Caco-2 (cell line): ENCODE measurements at regions not wholly inside any gene's neighbourhood (a gene's known extent, or its start where the extent isn't known, plus 50 kb on each side); places are given as distances from the start of the nearest gene placed in this dataset.

Source experiments
- BruUV-seq: library from RNA; stranded (reverse); fragments of 400-500 nt; replicated peaks from 2 replicates; lab custom pipeline; 2021; lab: Mats Ljungman, UMichigan
- CTCF ChIA-PET: fragments of 300-600 bp; sonication (Branson Sonifier 250); formaldehyde crosslinking; loops from one replicate; lab custom pipeline; 2022; ENCODE audit warnings: antibody characterized with exemption; lab: Charles Lee
- POLR2A ChIA-PET: fragments of 300-600 bp; sonication (Branson Sonifier 250); formaldehyde crosslinking; loops from one replicate; lab custom pipeline; 2022; ENCODE audit warnings: antibody characterized with exemption; lab: Charles Lee
- DNase-seq, 2 experiments: peaks; one replicate each; pipeline versions ENCODE4 v3.0.0 to v3.0.0-alpha.2; 2020 to 2022
- H3K27me3 ChIP-seq: replicated peaks from 2 replicates; pipeline ENCODE4 v1.6.0; 2011; ENCODE audit warnings: low read length; ENCODE audit not compliant: control insufficient read depth, insufficient read depth
- H3K36me3 ChIP-seq: 2 replicates; pipeline ENCODE4 v1.5.1; 2011; ENCODE audit warnings: low read length; ENCODE audit not compliant: control insufficient read depth, insufficient read depth
- H3K4me1 ChIP-seq: fragments of 250-450 bp; sonication (Bioruptor Pico); 2 replicates; pipeline ENCODE4 v1.5.1; 2020; ENCODE audit warnings: mild to moderate bottlenecking
- H3K4me3 ChIP-seq: 2 replicates; pipeline ENCODE4 v1.5.1; 2011; ENCODE audit warnings: low read depth, mild to moderate bottlenecking, control low read depth, low read length
- H3K9me3 ChIP-seq: fragments of 250-450 bp; sonication (Bioruptor Pico); 2 replicates; pipeline ENCODE4 v1.5.1; 2020; ENCODE audit warnings: mild to moderate bottlenecking, moderate library complexity
- H3K27ac Mint-ChIP-seq: one replicate; pipeline ENCODE4 v1.8.0; 2022; ENCODE audit warnings: mixed read lengths; ENCODE audit not compliant: unreplicated experiment
- H3K27me3 Mint-ChIP-seq: one replicate; pipeline ENCODE4 v1.8.0; 2022; ENCODE audit warnings: mixed read lengths; ENCODE audit not compliant: insufficient read depth, unreplicated experiment
- H3K36me3 Mint-ChIP-seq: one replicate; pipeline ENCODE4 v1.8.0; 2022; ENCODE audit warnings: mild to moderate bottlenecking, mixed read lengths; ENCODE audit not compliant: insufficient read depth, unreplicated experiment
- H3K4me1 Mint-ChIP-seq: one replicate; pipeline ENCODE4 v1.8.0; 2022; ENCODE audit warnings: low read depth, mixed read lengths; ENCODE audit not compliant: unreplicated experiment
- H3K4me3 Mint-ChIP-seq: one replicate; pipeline ENCODE4 v1.8.0; 2022; ENCODE audit warnings: mild to moderate bottlenecking, moderate library complexity, mixed read lengths; ENCODE audit not compliant: unreplicated experiment
- H3K9me3 Mint-ChIP-seq: one replicate; pipeline ENCODE4 v1.8.0; 2022; ENCODE audit warnings: mixed read lengths; ENCODE audit not compliant: unreplicated experiment
- CTCF ChIP-seq, 2 experiments: fragments of 200-600 bp in 1 of 2; IDR thresholded peaks; 1 replicate in 1 of 2; 2 replicates in 1 of 2; pipeline versions ENCODE4 v1.5.1 to v1.8.0; 2011 to 2022; ENCODE audit warnings: antibody characterized with exemption in 1 of 2, control low read depth in 1 of 2, inconsistent platforms in 1 of 2, low read depth in 1 of 2, low read length in 1 of 2, mild to moderate bottlenecking in 1 of 2, moderate library complexity in 1 of 2; ENCODE audit not compliant: insufficient read depth in 1 of 2, severe bottlenecking in 1 of 2, unreplicated experiment in 1 of 2
- intact Hi-C: fragments of 100-400 bp; cut with micrococcal nuclease; formaldehyde crosslinking; loops from one replicate; pipeline ENCODE4 v1.10.0; 2022; ENCODE audit not compliant: unreplicated experiment

- Histone ChIP-seq H3K4me1 (peaks cover 10% of the 10 kb centered on the region), H3K27me3 (no peaks in the 10 kb centered on the region), H3K9me3 (no peaks in the 10 kb centered on the region), H3K4me3 (no peak overlapping the region), H3K36me3 (no peaks in the 10 kb centered on the region)
- TF ChIP-seq CTCF (IDR thresholded peaks at IDR 0.05; ENCODE audit: insufficient read depth in 1 of 2, low read depth in 1 of 2, low read length in 1 of 2, severe bottlenecking in 1 of 2, unreplicated experiment in 1 of 2) = no peak
- Mint-ChIP-seq H3K27me3 (peaks cover 28% of the 10 kb centered on the region), H3K4me3 (no peak overlapping the region), H3K27ac (no peak overlapping the region), H3K9me3 (no peaks in the 10 kb centered on the region), H3K4me1 (peaks cover 13% of the 10 kb centered on the region), H3K36me3 (no peaks in the 10 kb centered on the region)
- ChIA-PET CTCF (no interaction called here), POLR2A (no interaction called here)
- no TSS peak for BruUV-seq
- DNase-seq = no peak
- intact Hi-C loops = no loop called here
Observed at GRCh38 chr20:60509407-60509806, 551.2 kb downstream of the CDH26 start.

- no peak for TF ChIP-seq CTCF (IDR thresholded peaks at IDR 0.05; ENCODE audit: insufficient read depth in 1 of 2, low read depth in 1 of 2, low read length in 1 of 2, severe bottlenecking in 1 of 2, unreplicated experiment in 1 of 2)
- intact Hi-C loops = no loop called here
Observed at GRCh38 chr20:60510356-60510755, 552.1 kb downstream of the CDH26 start.

GRCh38 chr20:60512443-60512842 lies 554.2 kb downstream of the CDH26 start:
- Mint-ChIP-seq H3K27me3 (peaks cover 20% of the 10 kb centered on the region), H3K27ac (no peak overlapping the region), H3K4me3 (no peak overlapping the region), H3K4me1 (peaks cover 13% of the 10 kb centered on the region), H3K36me3 (no peaks in the 10 kb centered on the region), H3K9me3 (no peaks in the 10 kb centered on the region)
- no peak for TF ChIP-seq CTCF (IDR thresholded peaks at IDR 0.05; ENCODE audit: insufficient read depth in 1 of 2, low read depth in 1 of 2, low read length in 1 of 2, severe bottlenecking in 1 of 2, unreplicated experiment in 1 of 2)
- no TSS peak for BruUV-seq
- Histone ChIP-seq H3K36me3 (no peaks in the 10 kb centered on the region), H3K27me3 (no peaks in the 10 kb centered on the region), H3K9me3 (no peaks in the 10 kb centered on the region), H3K4me3 (no peak overlapping the region), H3K4me1 (peaks cover 10% of the 10 kb centered on the region)
- peak in 1 of 2 experiments; percentile 30 for DNase-seq
- POLR2A ChIA-PET = no interaction called here
- CTCF ChIA-PET = no interaction called here
- intact Hi-C loops = no loop called here

More at GRCh38 chr20:60510356-60510755, 552.1 kb downstream of the CDH26 start:
- no peaks in the 10 kb centered on the region for H3K9me3 ChIP-seq
- H3K4me3 Mint-ChIP-seq = no peak overlapping the region
- H3K27me3 Mint-ChIP-seq = peaks cover 28% of the 10 kb centered on the region
- BruUV-seq = no TSS peak
- H3K27ac Mint-ChIP-seq = no peak overlapping the region
- CTCF ChIA-PET = no interaction called here
- no peak for DNase-seq
- no peaks in the 10 kb centered on the region for H3K27me3 ChIP-seq
- H3K36me3 Mint-ChIP-seq = no peaks in the 10 kb centered on the region
- H3K4me1 ChIP-seq = peaks cover 10% of the 10 kb centered on the region
- no peak overlapping the region for H3K4me3 ChIP-seq
- POLR2A ChIA-PET = no interaction called here
- H3K9me3 Mint-ChIP-seq = no peaks in the 10 kb centered on the region
- H3K4me1 Mint-ChIP-seq = peaks cover 13% of the 10 kb centered on the region
- no peaks in the 10 kb centered on the region for H3K36me3 ChIP-seq
